Spleen (tissue), 7 donors: ENCODE measurements at regions not wholly inside any gene's neighbourhood (a gene's known extent, or its start where the extent isn't known, plus 50 kb on each side); places are given as distances from the start of the nearest gene placed in this dataset.

Experiments used
- CTCF ChIP-seq, 11 experiments: fragments of 200-600 bp in 7 of 11; fragments of 450-650 bp in 4 of 11; sonication (generic) in 4 of 11; IDR thresholded peaks in 8 of 11; conservative IDR thresholded peaks in 3 of 11; 1 replicate in 7 of 11; 2 replicates in 4 of 11; pipeline versions ENCODE4 v1.4.0 to v1.8.0; 2016 to 2021; ENCODE audit warnings: antibody characterized with exemption in 11 of 11, inconsistent platforms in 4 of 11, mild to moderate bottlenecking in 1 of 11
- POLR2A ChIP-seq, 3 donors: fragments of 450-650 bp; IDR thresholded peaks; one replicate each; pipeline ENCODE4 v1.5.1; 2017; ENCODE audit warnings: antibody characterized with exemption in 3 of 3, mild to moderate bottlenecking in 1 of 3
- POLR2AphosphoS5 ChIP-seq, 3 donors: sonication (generic); formaldehyde crosslinking; IDR thresholded peaks; one replicate each; pipeline ENCODE4 v1.5.1; 2017; ENCODE audit warnings: antibody characterized with exemption in 3 of 3
- donor health status: DM: no; HTN: no; CAD: no; lungs with moderate emphysema.
- donor health status: DM: no; HTN: no; CAD: no.
- donor health status: DM: no; HTN: no; CAD: no.

- no peak for TF ChIP-seq POLR2AphosphoS5 (IDR thresholded peaks at IDR 0.05)
- no peak for TF ChIP-seq POLR2A (IDR thresholded peaks at IDR 0.05)
- no peak for TF ChIP-seq CTCF (IDR thresholded peaks at IDR 0.05 in 8 of 11, conservative IDR thresholded peaks at IDR 0.05 in 3 of 11)
These were observed 466.8 kb upstream of the ZEB2 start for GRCh38 chr2:144986691-144987090.
